ENCODE measurements at regions not wholly inside any gene's neighbourhood (a gene's known extent, or its start where the extent isn't known, plus 50 kb on each side); places are given as distances from the start of the nearest gene placed in this dataset.

GRCh38 chrX:39648548-39649254 lies 449.1 kb downstream of the BCOR start:
- no peak for TF ChIP-seq CTCF (IDR thresholded peaks at IDR 0.05; ENCODE audit: low read depth, low read length)
- TF ChIP-seq EZH2phosphoT487 (IDR thresholded peaks at IDR 0.05; ENCODE audit: low read depth) = no peak

All from OCI-LY3 (cell line).